Suprapubic skin (tissue), 4 donors: ENCODE measurements at regions not wholly inside any gene's neighbourhood (a gene's known extent, or its start where the extent isn't known, plus 50 kb on each side); places are given as distances from the start of the nearest gene placed in this dataset.

Source experiments
- CTCF ChIP-seq, 2 donors: fragments of 200-600 bp in 1 of 2; fragments of 450-650 bp in 1 of 2; sonication (generic) in 1 of 2; IDR thresholded peaks; one replicate each; pipeline ENCODE4 v1.5.1; 2016 to 2019; ENCODE audit warnings: antibody characterized with exemption in 2 of 2, mild to moderate bottlenecking in 1 of 2, moderate library complexity in 1 of 2
- POLR2A ChIP-seq, 2 donors: fragments of 450-650 bp; IDR thresholded peaks; one replicate each; pipeline ENCODE4 v1.6.1; 2017; ENCODE audit warnings: antibody characterized with exemption in 2 of 2, mild to moderate bottlenecking in 2 of 2, moderate library complexity in 2 of 2
- POLR2AphosphoS5 ChIP-seq, 3 donors: sonication (generic); formaldehyde crosslinking; IDR thresholded peaks; one replicate each; pipeline ENCODE4 v1.6.1; 2017; ENCODE audit warnings: antibody characterized with exemption in 3 of 3

GRCh38 chr9:16033253-16033652, 480.4 kb downstream of the CCDC171 start:
- TF ChIP-seq CTCF (IDR thresholded peaks at IDR 0.05) = no peak
- TF ChIP-seq POLR2AphosphoS5 (IDR thresholded peaks at IDR 0.05) = no peak
- no peak for TF ChIP-seq POLR2A (IDR thresholded peaks at IDR 0.05)
